WI38 (cell line): ENCODE measurements at regions not wholly inside any gene's neighbourhood (a gene's known extent, or its start where the extent isn't known, plus 50 kb on each side); places are given as distances from the start of the nearest gene placed in this dataset.

Experiments used
- H3K4me3 ChIP-seq: 2 replicates; pipeline ENCODE4 v1.5.1; 2011; ENCODE audit warnings: low read depth, mild to moderate bottlenecking, control low read depth, low read length
- TF ChIP-seq, protein P1 (sequence below): IDR thresholded peaks from 2 replicates; pipeline ENCODE4 v1.5.1; 2012; ENCODE audit warnings: low read depth, mild to moderate bottlenecking, control low read depth, low read length

DNA sequence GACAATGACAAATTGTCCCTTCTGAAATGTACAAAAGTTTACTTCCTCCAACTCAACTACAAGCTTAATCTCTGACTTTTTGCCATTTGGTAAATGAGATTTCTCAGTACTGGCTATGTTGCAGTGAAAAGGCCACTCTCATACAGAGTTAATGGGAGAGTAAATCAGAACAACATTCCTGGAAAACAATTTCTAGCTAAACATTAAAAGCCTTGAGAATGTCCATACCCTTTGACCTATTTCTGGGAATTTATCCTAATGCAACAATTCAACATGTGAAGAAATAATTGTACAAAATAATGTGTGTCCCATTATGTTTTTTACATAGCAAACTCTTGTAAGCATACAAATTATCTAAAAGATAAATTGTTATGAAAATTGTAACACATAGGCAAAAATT is 56.3 kb upstream of the SPEF2 start:
- TF ChIP-seq, protein P1, sequence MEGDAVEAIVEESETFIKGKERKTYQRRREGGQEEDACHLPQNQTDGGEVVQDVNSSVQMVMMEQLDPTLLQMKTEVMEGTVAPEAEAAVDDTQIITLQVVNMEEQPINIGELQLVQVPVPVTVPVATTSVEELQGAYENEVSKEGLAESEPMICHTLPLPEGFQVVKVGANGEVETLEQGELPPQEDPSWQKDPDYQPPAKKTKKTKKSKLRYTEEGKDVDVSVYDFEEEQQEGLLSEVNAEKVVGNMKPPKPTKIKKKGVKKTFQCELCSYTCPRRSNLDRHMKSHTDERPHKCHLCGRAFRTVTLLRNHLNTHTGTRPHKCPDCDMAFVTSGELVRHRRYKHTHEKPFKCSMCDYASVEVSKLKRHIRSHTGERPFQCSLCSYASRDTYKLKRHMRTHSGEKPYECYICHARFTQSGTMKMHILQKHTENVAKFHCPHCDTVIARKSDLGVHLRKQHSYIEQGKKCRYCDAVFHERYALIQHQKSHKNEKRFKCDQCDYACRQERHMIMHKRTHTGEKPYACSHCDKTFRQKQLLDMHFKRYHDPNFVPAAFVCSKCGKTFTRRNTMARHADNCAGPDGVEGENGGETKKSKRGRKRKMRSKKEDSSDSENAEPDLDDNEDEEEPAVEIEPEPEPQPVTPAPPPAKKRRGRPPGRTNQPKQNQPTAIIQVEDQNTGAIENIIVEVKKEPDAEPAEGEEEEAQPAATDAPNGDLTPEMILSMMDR: no peak
- H3K4me3 ChIP-seq: no peak overlapping the region

DNA sequence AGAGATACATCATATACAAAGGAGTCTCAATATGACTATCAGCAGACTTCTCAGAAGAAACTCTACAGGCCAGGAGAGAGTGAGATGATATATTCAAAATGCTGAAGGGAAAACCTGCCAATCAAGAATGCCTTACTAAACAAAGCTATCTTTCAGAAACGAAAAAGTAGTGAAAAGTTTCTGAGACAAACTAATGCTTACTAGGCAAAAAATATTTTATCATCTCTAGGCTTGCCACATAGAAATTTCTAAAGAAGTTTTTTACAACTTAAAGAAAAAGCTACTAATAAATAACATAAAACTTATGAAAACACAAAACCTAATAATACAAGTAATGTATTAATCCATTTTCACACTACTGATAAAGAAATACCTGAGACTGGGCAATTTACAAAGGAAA is 59.9 kb upstream of the SPEF2 start:
- TF ChIP-seq, protein P1: no peak

DNA sequence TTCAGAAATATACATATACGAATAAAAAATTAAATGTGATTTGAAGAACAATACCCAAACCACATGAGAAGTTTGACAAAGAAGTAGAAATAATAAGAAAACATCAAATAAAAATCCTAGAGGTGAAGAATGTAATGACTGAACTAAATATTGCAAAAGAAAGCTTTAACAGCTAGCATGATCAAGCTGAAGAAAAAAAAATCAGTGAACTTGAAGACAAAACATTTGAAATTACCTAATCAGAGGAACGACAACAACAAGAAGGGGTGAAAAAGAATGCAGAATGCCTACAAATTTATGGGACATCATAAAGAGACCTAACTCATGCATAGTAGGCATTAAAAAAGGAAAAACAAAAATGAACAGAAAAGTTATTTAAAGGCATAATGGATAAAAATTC is 60.5 kb upstream of the SPEF2 start:
- TF ChIP-seq, protein P1: no peak
- H3K4me3 ChIP-seq: no peak overlapping the region

More for the DNA sequence above, 59.9 kb upstream of the SPEF2 start:
- H3K4me3 ChIP-seq: no peak overlapping the region

DNA sequence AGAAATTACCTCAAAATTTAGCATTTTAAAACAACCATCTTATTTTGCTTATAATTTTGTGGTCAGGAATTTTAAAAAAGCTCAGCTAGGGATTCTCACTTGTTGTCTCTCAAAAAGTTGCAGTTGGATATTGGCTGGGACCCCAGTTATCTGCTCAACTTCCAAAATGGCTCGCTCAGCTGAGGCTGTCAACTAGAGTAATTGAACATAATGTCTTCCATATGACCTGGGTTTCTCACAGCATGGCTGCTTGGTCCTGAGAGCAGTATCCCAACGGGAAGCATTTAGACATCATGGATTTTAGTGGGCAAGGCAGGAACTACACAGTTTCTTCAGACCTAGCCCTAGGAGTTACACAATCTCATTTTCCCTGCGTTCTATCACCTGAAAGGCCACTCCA is 63.6 kb upstream of the SPEF2 start:
- H3K4me3 ChIP-seq: no peak overlapping the region
- TF ChIP-seq, protein P1: no peak

DNA sequence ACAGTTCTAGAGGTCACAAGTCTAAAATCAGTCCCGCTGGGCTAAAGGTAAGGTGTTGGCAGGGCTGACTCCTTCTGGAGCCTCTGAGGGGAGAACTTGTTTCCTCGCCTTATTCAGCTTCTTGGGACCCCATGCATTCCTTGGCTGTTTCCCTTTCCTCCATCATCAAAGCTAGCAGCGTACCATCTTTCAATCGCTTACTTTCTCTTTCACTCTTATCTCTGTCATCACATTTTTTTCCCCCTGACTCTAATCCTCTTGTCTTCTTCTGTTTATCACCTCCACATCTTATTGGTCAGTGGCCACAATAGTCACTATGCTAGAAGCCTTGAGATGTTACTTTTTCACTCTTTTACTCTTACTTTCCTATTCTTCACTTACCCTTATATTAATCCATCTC is 72.5 kb upstream of the SPEF2 start:
- peak overlapping the region; percentile 3; the same call in 1 of the 2 replicates for H3K4me3 ChIP-seq
- TF ChIP-seq, protein P1: no peak

DNA sequence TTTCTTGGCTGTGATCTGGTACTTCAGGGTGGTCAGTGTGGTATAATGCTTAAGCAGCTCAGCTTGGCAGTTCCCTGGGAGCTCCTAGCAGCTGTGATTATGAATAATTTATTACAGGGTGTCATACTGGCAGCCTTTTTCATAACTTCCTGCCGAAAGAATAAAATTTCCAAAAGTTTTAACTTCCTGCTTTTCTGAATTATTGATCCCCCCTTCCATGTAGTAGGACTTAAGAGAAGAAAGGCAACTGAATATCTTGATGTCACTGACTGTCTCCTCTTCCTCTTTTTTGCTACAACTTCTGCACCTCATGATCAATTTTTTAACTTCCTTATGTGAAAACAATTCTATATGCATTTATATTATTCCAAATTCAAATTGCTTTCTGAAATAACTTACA is 74.3 kb upstream of the SPEF2 start:
- no peak overlapping the region for H3K4me3 ChIP-seq
- TF ChIP-seq, protein P1: no peak

DNA sequence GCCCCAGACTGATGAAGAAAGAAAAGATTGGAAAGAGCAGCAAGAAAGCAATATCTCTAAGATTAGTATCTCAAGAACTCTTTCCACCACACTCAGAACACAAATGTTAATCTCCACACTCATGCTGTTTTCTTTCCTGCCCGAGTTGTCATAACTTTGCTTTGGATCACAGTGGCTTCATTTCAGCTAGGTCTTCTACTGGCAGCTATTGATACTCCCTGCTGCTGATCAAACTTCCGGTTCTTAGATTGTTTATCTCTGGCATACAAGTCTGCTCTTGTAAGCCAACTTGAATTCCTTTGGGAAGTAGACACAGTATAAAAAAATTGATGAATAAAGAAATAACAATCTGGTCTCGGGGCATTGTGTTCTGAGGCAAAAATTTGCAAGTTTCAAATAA is 77.7 kb upstream of the SPEF2 start:
- TF ChIP-seq, protein P1: no peak
- no peak overlapping the region for H3K4me3 ChIP-seq
